ENCODE measurements at regions not wholly inside any gene's neighbourhood (a gene's known extent, or its start where the extent isn't known, plus 50 kb on each side); places are given as distances from the start of the nearest gene placed in this dataset.
"Not testable (repeated sequence)": the region's sequence is repeated elsewhere in the genome, so short reads cannot be mapped to it uniquely, and the experiment has no call there.

GRCh38 chr6:1445650-1446330 lies 56.4 kb downstream of the FOXF2 start:
- DNase-seq (ENCODE audit: low read depth): no peak

GRCh38 chr6:1449896-1450295 lies 60.5 kb downstream of the FOXF2 start:
- no peak for DNase-seq (ENCODE audit: low read depth)

GRCh38 chr6:1453024-1453423 lies 63.6 kb downstream of the FOXF2 start:
- no peak for DNase-seq (ENCODE audit: low read depth)

- DNase-seq (ENCODE audit: low read depth): not testable (repeated sequence)
Measured at GRCh38 chr6:1456816-1457215, 67.4 kb downstream of the FOXF2 start.

GRCh38 chr6:1461207-1461606 lies 71.8 kb downstream of the FOXF2 start:
- DNase-seq (ENCODE audit: low read depth): peak; percentile 82

GRCh38 chr6:1461736-1462135 lies 72.4 kb downstream of the FOXF2 start:
- no peak for DNase-seq (ENCODE audit: low read depth)

- no peak for DNase-seq (ENCODE audit: low read depth)
Measured at GRCh38 chr6:1463275-1463674, 73.9 kb downstream of the FOXF2 start.

GRCh38 chr6:1463751-1464426 lies 74.5 kb downstream of the FOXF2 start:
- DNase-seq (ENCODE audit: low read depth): no peak

GRCh38 chr6:1464781-1465370 lies 75.5 kb downstream of the FOXF2 start:
- DNase-seq (ENCODE audit: low read depth): no peak

- no peak for DNase-seq (ENCODE audit: low read depth)
Measured at GRCh38 chr6:1468126-1468525, 78.8 kb downstream of the FOXF2 start.

GRCh38 chr6:1470040-1470439 lies 80.7 kb downstream of the FOXF2 start:
- no peak for DNase-seq (ENCODE audit: low read depth)

GRCh38 chr6:1472643-1473042 lies 83.3 kb downstream of the FOXF2 start:
- no peak for DNase-seq (ENCODE audit: low read depth)

GRCh38 chr6:1473166-1473565 lies 83.8 kb downstream of the FOXF2 start:
- no peak for DNase-seq (ENCODE audit: low read depth)

GRCh38 chr6:1473598-1473997 lies 84.2 kb downstream of the FOXF2 start:
- DNase-seq (ENCODE audit: low read depth): no peak

GRCh38 chr6:1474205-1474604 lies 84.8 kb downstream of the FOXF2 start:
- DNase-seq (ENCODE audit: low read depth): no peak

- DNase-seq (ENCODE audit: low read depth): no peak
Measured at GRCh38 chr6:1475174-1475573, 85.8 kb downstream of the FOXF2 start.

- no peak for DNase-seq (ENCODE audit: low read depth)
Measured at GRCh38 chr6:1477432-1478090, 88.2 kb downstream of the FOXF2 start.

- not testable (repeated sequence) for DNase-seq (ENCODE audit: low read depth)
Measured at GRCh38 chr6:1478163-1478826, 88.9 kb downstream of the FOXF2 start.

GRCh38 chr6:1479095-1479494 lies 89.7 kb downstream of the FOXF2 start:
- DNase-seq (ENCODE audit: low read depth): peak; percentile 31

- DNase-seq (ENCODE audit: low read depth): no peak
Measured at GRCh38 chr6:1479601-1480221, 90.3 kb downstream of the FOXF2 start.

- peak; percentile 14 for DNase-seq (ENCODE audit: low read depth)
Measured at GRCh38 chr6:1481286-1481685, 91.9 kb downstream of the FOXF2 start.
